ENCODE measurements at regions not wholly inside any gene's neighbourhood (a gene's known extent, or its start where the extent isn't known, plus 50 kb on each side); places are given as distances from the start of the nearest gene placed in this dataset.

DNA sequence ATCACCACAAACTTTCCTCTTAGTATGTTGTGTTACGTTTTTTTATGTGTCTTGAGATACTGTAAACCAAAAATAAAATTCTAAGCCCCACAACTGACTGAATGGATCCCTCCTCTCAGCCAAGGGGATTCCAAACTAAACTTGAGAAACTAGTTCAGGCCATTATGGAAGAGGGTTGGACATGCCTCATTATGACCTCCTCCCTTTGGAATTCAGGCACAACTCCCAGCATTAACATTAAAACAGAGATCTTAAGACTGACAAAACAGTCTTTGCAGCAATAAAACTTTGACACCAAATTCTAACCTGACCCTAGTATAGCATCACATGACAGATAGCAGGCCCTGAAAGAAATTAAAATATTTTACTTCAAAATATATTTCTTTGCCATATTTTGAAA, 51.1 kb upstream of the SLC47A1 start:
- no peak for TF ChIP-seq POLR2A (IDR thresholded peaks at IDR 0.05)
- TF ChIP-seq, protein P1, sequence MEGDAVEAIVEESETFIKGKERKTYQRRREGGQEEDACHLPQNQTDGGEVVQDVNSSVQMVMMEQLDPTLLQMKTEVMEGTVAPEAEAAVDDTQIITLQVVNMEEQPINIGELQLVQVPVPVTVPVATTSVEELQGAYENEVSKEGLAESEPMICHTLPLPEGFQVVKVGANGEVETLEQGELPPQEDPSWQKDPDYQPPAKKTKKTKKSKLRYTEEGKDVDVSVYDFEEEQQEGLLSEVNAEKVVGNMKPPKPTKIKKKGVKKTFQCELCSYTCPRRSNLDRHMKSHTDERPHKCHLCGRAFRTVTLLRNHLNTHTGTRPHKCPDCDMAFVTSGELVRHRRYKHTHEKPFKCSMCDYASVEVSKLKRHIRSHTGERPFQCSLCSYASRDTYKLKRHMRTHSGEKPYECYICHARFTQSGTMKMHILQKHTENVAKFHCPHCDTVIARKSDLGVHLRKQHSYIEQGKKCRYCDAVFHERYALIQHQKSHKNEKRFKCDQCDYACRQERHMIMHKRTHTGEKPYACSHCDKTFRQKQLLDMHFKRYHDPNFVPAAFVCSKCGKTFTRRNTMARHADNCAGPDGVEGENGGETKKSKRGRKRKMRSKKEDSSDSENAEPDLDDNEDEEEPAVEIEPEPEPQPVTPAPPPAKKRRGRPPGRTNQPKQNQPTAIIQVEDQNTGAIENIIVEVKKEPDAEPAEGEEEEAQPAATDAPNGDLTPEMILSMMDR (IDR thresholded peaks at IDR 0.05): no peak

Data from lower leg skin (tissue), 3 donors.